ENCODE measurements at regions not wholly inside any gene's neighbourhood (a gene's known extent, or its start where the extent isn't known, plus 50 kb on each side); places are given as distances from the start of the nearest gene placed in this dataset.

DNA sequence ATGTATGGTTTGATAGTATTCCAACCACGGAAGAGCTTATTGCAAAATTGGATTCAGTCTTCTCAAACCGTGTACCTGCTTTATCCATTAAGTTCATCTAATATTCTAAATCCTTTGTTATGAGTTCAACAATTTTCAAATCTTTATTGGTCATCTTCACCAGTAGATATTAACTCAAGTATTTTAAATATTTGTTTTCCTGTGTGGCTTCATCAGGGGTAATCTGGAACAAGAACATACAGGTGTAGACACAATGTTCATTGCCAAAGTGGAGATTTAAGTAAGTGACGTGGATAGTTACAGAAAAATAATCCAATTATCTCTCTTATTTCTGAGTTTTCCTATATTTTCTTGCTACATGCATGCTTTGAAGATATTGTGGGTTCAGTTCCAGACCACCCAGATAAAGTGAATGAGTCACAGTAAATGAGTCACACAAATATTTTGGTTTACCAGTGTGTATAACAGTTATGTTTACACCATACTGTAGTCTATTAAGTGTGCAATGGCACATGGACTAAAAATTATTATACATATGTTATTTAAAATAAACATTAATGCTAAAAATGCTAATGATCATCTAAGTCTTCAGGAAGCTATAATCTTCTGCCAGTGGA lies 429.0 kb upstream of the POT1 start:
- no peak for DNase-seq (ENCODE audit: low spot score)
- in situ Hi-C loops (cut with MboI; ENCODE audit: low pct_unique_long_range_greater_than_20kb, low sequenced_read_pairs, unreplicated experiment): no loop called here
- TF ChIP-seq, protein P1, sequence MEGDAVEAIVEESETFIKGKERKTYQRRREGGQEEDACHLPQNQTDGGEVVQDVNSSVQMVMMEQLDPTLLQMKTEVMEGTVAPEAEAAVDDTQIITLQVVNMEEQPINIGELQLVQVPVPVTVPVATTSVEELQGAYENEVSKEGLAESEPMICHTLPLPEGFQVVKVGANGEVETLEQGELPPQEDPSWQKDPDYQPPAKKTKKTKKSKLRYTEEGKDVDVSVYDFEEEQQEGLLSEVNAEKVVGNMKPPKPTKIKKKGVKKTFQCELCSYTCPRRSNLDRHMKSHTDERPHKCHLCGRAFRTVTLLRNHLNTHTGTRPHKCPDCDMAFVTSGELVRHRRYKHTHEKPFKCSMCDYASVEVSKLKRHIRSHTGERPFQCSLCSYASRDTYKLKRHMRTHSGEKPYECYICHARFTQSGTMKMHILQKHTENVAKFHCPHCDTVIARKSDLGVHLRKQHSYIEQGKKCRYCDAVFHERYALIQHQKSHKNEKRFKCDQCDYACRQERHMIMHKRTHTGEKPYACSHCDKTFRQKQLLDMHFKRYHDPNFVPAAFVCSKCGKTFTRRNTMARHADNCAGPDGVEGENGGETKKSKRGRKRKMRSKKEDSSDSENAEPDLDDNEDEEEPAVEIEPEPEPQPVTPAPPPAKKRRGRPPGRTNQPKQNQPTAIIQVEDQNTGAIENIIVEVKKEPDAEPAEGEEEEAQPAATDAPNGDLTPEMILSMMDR (IDR thresholded peaks at IDR 0.05; ENCODE audit: extremely low read depth, insufficient read depth, missing control alignments): no peak

DNA sequence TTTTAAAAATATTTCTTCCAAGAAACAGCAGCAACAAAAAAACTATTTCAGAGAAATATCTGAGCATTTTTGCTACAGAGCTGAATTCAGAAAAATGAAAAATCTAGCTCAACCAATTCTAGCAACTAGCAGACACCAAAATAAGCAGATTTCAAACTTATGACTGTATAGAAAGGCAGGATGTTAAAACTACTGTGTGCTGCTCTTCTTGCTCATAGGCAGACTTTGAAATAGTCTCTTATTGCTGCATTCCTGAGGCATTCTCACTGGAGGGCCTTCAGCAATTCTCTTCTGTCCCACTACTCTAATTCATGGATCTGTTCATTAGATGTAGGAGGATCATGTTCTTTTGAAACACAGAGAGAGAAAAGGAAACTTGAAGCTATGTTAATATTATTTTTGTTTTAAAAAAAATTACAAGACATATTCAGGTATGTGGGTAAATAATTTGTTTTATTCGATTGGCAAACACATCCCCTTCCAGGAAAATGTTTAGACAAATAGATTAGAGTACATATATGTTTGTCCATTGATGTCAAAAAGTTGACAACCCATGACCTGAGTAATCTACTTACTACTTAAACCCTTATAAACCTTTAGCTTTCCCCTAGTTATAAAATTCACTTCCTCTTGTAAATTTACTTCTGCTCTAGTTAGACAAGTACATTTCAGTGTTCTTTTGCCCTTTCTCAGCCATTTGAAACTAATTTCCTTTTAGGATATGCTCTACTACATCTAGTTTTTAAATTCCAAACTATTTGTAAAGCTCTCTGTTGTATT lies 428.2 kb upstream of the POT1 start:
- TF ChIP-seq, protein P1 (IDR thresholded peaks at IDR 0.05; ENCODE audit: extremely low read depth, insufficient read depth, missing control alignments): no peak
- DNase-seq (ENCODE audit: low spot score): no peak
- in situ Hi-C loops (cut with MboI; ENCODE audit: low pct_unique_long_range_greater_than_20kb, low sequenced_read_pairs, unreplicated experiment): no loop called here

DNA sequence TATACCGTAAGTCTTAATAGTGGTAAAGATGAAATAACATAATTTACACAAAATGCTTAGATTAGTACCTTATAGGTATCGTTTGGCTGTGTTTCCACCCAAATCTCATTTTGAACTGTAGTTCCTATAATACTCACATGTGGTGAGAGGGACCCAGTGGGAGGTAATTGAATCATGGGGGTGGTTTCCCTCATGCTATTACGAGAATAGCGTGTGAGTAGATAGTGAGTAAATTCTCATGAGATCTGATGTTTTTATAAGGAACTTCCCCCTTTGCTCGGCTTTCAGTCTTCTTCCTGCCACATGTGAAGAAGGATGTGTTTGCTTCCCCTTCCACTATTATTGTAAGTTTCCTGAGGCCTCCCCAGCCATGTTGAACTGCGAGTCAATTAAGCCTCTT lies 426.3 kb upstream of the POT1 start:
- DNase-seq (ENCODE audit: low spot score): no peak
- TF ChIP-seq, protein P1 (IDR thresholded peaks at IDR 0.05; ENCODE audit: extremely low read depth, insufficient read depth, missing control alignments): no peak
- in situ Hi-C loops (cut with MboI; ENCODE audit: low pct_unique_long_range_greater_than_20kb, low sequenced_read_pairs, unreplicated experiment): no loop called here

DNA sequence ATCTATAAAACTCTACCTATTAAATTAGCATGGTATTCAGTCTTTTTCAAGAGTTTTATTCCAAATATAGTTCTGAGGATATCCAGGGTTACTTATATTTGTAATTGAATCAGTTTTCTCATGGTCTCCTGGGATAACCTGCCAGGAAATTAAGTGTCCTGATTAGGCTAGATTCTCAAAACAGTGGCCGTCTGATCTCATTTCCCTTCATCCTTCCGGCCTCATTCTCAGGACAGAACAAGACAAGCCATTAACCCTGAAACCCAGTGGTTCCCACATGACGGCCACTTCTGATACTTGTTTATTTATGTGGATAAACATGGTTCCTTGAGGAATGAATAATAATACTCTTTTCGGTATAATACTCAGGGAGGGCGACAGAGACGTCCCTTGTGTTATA lies 417.6 kb upstream of the POT1 start:
- in situ Hi-C loops (cut with MboI; ENCODE audit: low pct_unique_long_range_greater_than_20kb, low sequenced_read_pairs, unreplicated experiment): no loop called here
- no peak for DNase-seq (ENCODE audit: low spot score)

DNA sequence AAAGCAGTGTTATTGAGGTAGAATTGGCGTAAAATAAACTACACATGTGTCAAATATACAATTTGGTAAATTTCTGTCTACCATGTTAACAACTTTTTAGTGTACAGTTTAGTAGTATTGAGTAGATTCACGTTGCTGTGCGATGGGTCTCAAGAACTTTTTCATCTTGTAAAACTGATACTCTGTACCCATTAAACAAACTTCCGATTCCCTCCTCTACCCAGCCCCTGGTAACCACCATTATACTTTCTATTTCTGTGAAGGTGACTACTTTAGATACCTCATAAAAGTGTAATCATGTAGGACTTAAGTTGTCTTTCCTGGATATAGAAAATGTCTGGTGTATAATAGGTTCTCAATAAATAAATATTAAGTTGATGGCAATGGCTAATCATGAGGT lies 408.5 kb upstream of the POT1 start:
- TF ChIP-seq, protein P1 (IDR thresholded peaks at IDR 0.05; ENCODE audit: extremely low read depth, insufficient read depth, missing control alignments): no peak
- in situ Hi-C loops (cut with MboI; ENCODE audit: low pct_unique_long_range_greater_than_20kb, low sequenced_read_pairs, unreplicated experiment): no loop called here
- no peak for DNase-seq (ENCODE audit: low spot score)

More for the DNA sequence above, 417.6 kb upstream of the POT1 start:
- TF ChIP-seq, protein P1 (IDR thresholded peaks at IDR 0.05; ENCODE audit: extremely low read depth, insufficient read depth, missing control alignments): no peak

DNA sequence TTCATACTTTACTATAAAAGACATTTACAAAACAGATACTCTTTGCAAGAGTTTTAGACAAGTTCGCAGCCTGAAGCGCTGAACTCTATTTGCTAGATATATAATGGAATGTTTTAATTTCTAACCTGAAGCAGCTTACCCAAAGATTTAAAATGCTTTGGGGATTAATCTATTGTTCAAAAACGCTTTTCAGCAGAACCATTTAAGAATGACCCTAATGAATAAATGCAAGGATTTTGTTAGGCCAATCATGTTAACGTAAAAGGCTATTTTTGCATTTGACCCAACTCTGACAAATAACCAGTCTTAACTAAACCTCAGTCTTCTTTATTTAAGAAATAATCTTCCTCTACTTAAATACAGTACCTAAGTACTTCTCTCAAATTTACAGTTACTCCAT lies 406.7 kb upstream of the POT1 start:
- TF ChIP-seq, protein P1 (IDR thresholded peaks at IDR 0.05; ENCODE audit: extremely low read depth, insufficient read depth, missing control alignments): no peak
- in situ Hi-C loops (cut with MboI; ENCODE audit: low pct_unique_long_range_greater_than_20kb, low sequenced_read_pairs, unreplicated experiment): no loop called here
- DNase-seq (ENCODE audit: low spot score): no peak
